GM12874 (cell line): ENCODE measurements at regions not wholly inside any gene's neighbourhood (a gene's known extent, or its start where the extent isn't known, plus 50 kb on each side); places are given as distances from the start of the nearest gene placed in this dataset.

Experiments used
- TF ChIP-seq, protein P1 (sequence below): IDR thresholded peaks from 2 replicates; pipeline ENCODE4 v1.5.1; 2011; ENCODE audit warnings: low read depth, mild to moderate bottlenecking, control low read depth, low read length, moderate library complexity; ENCODE audit not compliant: insufficient read depth

DNA sequence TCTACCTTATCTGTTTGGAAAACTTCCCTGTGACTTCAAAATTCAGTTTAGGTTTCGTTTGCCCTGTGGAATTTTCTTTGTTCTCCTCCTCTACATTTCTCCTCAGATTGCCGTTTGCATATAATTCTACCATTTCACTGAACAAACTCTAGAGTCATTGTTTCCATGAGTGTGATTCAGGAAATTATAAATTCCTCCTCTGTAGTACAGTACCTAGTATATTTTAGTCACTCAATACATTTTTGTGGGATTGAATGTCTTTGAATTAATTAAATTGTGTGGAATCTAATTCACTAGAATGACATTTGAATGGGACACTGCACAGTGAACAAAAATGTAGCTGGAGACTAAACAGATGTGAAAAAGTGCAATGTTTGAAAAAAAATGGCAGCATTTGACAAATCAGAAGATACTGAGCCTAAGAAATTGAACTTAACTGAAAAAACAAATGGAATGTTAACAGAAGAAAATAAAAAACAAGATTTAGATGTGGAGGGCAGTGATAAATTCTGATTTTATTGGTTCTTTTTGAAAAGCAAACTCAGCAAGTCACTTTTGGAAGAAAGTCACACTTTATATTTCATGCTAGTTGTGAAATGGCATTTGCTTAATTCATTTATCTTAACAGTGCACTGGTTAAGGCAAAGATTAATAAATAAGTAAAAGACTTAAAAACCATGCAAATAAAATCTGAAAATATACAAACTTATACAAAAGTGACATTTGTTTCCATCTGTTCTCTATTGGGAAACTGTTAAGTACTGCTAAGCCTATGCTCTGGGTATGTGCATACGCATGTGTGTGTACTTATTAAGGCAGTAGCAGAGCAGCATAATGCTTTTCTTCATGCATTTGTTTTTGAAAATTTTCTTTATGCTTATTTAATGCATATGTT, 512.3 kb downstream of the FAT4 start:
- TF ChIP-seq, protein P1, sequence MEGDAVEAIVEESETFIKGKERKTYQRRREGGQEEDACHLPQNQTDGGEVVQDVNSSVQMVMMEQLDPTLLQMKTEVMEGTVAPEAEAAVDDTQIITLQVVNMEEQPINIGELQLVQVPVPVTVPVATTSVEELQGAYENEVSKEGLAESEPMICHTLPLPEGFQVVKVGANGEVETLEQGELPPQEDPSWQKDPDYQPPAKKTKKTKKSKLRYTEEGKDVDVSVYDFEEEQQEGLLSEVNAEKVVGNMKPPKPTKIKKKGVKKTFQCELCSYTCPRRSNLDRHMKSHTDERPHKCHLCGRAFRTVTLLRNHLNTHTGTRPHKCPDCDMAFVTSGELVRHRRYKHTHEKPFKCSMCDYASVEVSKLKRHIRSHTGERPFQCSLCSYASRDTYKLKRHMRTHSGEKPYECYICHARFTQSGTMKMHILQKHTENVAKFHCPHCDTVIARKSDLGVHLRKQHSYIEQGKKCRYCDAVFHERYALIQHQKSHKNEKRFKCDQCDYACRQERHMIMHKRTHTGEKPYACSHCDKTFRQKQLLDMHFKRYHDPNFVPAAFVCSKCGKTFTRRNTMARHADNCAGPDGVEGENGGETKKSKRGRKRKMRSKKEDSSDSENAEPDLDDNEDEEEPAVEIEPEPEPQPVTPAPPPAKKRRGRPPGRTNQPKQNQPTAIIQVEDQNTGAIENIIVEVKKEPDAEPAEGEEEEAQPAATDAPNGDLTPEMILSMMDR, result no peak

GRCh38 chr4:125827696-125828052, 512.9 kb downstream of the FAT4 start:
- TF ChIP-seq, protein P1, result no peak

DNA sequence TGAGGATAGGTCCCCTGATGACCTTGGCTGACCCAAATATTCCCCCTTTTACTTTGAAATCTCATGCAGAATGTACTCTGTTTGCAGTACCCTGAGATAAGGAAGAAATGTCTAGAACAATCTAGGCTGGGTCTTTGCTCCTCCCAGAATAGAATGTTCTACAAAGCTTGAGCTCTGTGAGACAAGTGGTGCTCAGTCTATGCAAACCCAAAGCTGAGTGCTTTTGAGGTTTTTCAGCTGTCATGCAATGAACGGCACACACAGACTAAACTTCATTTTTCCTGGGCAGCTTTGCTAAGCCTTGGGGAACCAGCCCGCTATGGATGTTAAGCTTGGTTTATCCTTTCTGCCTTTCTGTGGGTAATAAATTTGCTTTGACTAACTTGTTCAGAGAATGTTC, 513.6 kb downstream of the FAT4 start:
- TF ChIP-seq, protein P1, result no peak

- TF ChIP-seq, protein P1, result no peak
Observed at GRCh38 chr4:125832161-125832560, 517.4 kb downstream of the FAT4 start.

DNA sequence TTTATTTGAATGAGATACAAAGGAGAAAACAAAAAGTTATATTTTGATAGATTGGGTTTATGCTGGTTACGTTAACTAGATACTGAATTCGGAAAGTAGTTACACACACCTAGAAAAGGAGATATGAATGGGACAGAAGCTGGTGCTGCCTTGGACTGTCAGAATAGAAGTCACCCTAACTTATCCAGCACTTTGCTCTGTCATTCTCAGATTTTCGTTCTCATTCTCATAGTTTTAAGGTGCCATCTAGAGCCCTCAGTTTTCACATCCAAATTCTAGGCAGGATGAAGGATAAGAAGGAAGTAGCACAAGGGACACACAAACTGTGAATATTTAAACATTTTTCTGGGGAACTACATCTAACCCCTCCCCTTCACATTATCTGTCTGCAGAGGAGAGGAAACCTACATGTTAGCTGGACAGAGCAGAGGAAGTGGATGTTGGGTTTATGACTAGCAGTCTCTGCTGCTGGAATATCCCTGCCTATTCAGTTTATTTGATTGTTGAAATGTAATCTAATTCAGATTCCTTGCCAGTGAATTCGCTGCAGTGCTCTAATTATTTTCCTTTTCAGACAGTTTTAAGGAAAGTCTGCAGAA, 521.9 kb downstream of the FAT4 start:
- TF ChIP-seq, protein P1, result no peak

GRCh38 chr4:125837493-125838201, 522.9 kb downstream of the FAT4 start:
- TF ChIP-seq, protein P1, result no peak

- TF ChIP-seq, protein P1, result no peak
Observed at GRCh38 chr4:125838202-125838601, 523.4 kb downstream of the FAT4 start.
